ENCODE measurements at regions not wholly inside any gene's neighbourhood (a gene's known extent, or its start where the extent isn't known, plus 50 kb on each side); places are given as distances from the start of the nearest gene placed in this dataset.

GRCh38 chr9:119861842-119862241 is 492.6 kb upstream of the BRINP1 start:
- TF ChIP-seq CTCF (IDR thresholded peaks at IDR 0.05), result no peak
- no peak for TF ChIP-seq POLR2A (IDR thresholded peaks at IDR 0.05)
